ENCODE measurements at regions not wholly inside any gene's neighbourhood (a gene's known extent, or its start where the extent isn't known, plus 50 kb on each side); places are given as distances from the start of the nearest gene placed in this dataset.

DNA sequence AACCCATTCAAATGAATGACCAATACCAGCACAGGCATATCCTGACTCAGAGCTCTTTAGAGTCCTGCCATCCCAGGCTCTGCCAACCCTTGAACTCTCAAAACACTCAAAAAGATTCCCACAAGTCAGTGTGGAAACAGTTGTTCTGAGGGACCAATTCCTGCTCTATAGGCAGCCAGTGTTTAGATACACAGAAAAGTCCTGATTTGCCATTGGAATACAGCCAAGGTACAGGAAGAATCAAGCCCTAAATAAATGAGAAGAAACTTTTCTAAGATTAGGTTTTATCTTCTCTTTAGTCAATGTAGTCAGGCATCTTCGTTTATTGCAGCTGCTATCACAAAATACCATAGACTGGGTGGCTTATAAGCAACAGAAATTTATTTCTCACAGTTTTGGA lies 626.8 kb upstream of the ARID1B start:
- H3K4me3 ChIP-seq (ENCODE audit: low read depth, low read length): no peak overlapping the region
- no peaks in the 10 kb centered on the region for H3K27me3 ChIP-seq (ENCODE audit: control insufficient read depth, insufficient read depth, low read length)
- ChIA-PET POLR2A (no interaction called here), CTCF (interaction anchor here (0.9 kb wide), 1 partner anchor 8 kb away, joined by 3 read pairs; no protein-coding TSS in a partner anchor)
- DNase-seq (ENCODE audit: low read depth): no peak
- TF ChIP-seq CTCF (IDR thresholded peaks at IDR 0.05; ENCODE audit: insufficient read depth, low read depth, low read length): no peak
- H3K36me3 ChIP-seq (ENCODE audit: control insufficient read depth, insufficient read depth, low read length): no peaks in the 10 kb centered on the region

DNA sequence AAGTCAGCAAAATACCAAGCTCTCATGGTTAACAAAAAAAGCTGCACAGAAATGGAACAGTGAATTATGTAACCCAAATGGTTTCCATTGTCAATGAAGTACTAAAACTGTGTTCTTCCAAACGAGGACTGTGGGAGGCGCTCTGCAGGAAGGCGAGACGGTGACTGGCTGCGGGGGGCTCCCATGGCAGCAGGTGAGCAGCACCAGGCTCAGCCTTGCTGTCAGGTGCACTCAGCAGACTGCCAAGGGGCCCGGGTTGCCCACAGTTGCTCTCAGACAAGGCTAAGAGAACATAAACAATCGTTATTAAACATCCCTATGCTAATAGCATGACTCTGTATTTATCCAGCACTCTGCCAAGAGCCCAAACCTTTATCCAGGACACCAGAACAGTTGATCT lies 630.3 kb upstream of the ARID1B start:
- DNase-seq (ENCODE audit: low read depth): no peak
- ChIA-PET CTCF (no interaction called here), POLR2A (no interaction called here)
- no peak for TF ChIP-seq CTCF (IDR thresholded peaks at IDR 0.05; ENCODE audit: insufficient read depth, low read depth, low read length)
- H3K4me3 ChIP-seq (ENCODE audit: low read depth, low read length): no peak overlapping the region
- no peaks in the 10 kb centered on the region for H3K36me3 ChIP-seq (ENCODE audit: control insufficient read depth, insufficient read depth, low read length)
- no peaks in the 10 kb centered on the region for H3K27me3 ChIP-seq (ENCODE audit: control insufficient read depth, insufficient read depth, low read length)

- ChIA-PET CTCF (interaction anchor here (0.6 kb wide), 1 partner anchor 10 kb away, joined by 3 read pairs; no protein-coding TSS in a partner anchor), POLR2A (no interaction called here)
- no peak for DNase-seq (ENCODE audit: low read depth)
- no peaks in the 10 kb centered on the region for H3K27me3 ChIP-seq (ENCODE audit: control insufficient read depth, insufficient read depth, low read length)
- no peak overlapping the region for H3K4me3 ChIP-seq (ENCODE audit: low read depth, low read length)
- H3K36me3 ChIP-seq (ENCODE audit: control insufficient read depth, insufficient read depth, low read length): no peaks in the 10 kb centered on the region
- no peak for TF ChIP-seq CTCF (IDR thresholded peaks at IDR 0.05; ENCODE audit: insufficient read depth, low read depth, low read length)
Observed at GRCh38 chr6:156131221-156131903, 645.8 kb upstream of the ARID1B start.

DNA sequence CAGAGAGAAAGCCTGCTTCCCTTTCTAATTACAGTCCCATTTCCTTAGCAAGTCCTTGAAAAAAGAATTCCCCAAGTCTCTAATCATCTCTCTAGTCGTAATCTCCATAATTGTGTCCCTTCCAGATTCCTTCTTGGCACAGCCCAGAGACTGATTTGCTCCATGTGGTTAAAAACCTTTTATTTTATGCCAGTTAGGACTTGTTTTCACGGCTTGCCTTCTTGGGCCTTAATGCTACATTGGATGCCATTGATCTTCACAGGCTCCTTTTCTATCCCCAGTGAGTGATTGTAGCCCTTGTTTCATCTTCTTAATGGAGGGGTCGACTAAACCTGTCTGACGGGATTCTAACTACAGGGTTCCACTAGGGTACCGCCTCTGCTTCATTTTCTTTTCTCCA lies 650.6 kb upstream of the ARID1B start:
- no peak overlapping the region for H3K4me3 ChIP-seq (ENCODE audit: low read depth, low read length)
- H3K36me3 ChIP-seq (ENCODE audit: control insufficient read depth, insufficient read depth, low read length): no peaks in the 10 kb centered on the region
- CTCF ChIA-PET: no interaction called here
- H3K27me3 ChIP-seq (ENCODE audit: control insufficient read depth, insufficient read depth, low read length): no peaks in the 10 kb centered on the region
- POLR2A ChIA-PET: no interaction called here
- no peak for DNase-seq (ENCODE audit: low read depth)
- TF ChIP-seq CTCF (IDR thresholded peaks at IDR 0.05; ENCODE audit: insufficient read depth, low read depth, low read length): no peak

DNA sequence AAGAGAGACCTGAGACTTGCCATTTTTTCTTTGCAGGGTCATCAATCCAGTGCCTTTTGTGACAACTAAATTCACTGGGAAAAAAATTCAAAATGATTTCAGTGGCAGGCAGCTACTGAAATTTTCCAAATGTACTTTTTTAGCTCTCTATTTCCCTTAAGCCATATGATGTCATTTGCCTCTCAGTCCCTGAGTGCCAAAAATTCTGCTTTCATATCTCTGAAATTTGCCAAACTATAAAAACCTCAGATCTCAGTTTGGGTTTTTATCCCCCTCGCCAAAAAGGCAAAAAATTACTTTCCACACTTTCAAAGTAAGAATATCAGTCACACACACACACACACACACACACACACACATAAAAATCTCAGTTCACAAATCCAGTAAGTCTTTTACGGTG lies 651.3 kb upstream of the ARID1B start:
- ChIA-PET CTCF (no interaction called here), POLR2A (no interaction called here)
- TF ChIP-seq CTCF (IDR thresholded peaks at IDR 0.05; ENCODE audit: insufficient read depth, low read depth, low read length): no peak

More for the DNA sequence above, 651.3 kb upstream of the ARID1B start:
- H3K27me3 ChIP-seq (ENCODE audit: control insufficient read depth, insufficient read depth, low read length): no peaks in the 10 kb centered on the region
- DNase-seq (ENCODE audit: low read depth): no peak
- H3K4me3 ChIP-seq (ENCODE audit: low read depth, low read length): no peak overlapping the region
- no peaks in the 10 kb centered on the region for H3K36me3 ChIP-seq (ENCODE audit: control insufficient read depth, insufficient read depth, low read length)
